ENCODE measurements at regions not wholly inside any gene's neighbourhood (a gene's known extent, or its start where the extent isn't known, plus 50 kb on each side); places are given as distances from the start of the nearest gene placed in this dataset.
"Not testable (repeated sequence)": the region's sequence is repeated elsewhere in the genome, so short reads cannot be mapped to it uniquely, and the experiment has no call there.

GRCh38 chr9:78982849-78983248, 588.9 kb upstream of the TLE4 start:
- no peak for TF ChIP-seq CTCF (conservative IDR thresholded peaks at IDR 0.05; ENCODE audit: low read depth, low read length)
- DNase-seq (ENCODE audit: low read depth) = no peak
- H3K4me3 ChIP-seq (ENCODE audit: low read depth, low read length) = no peak overlapping the region

GRCh38 chr9:78985084-78985738, 586.6 kb upstream of the TLE4 start:
- DNase-seq (ENCODE audit: low read depth) = no peak
- H3K4me3 ChIP-seq (ENCODE audit: low read depth, low read length) = no peak overlapping the region
- no peak for TF ChIP-seq CTCF (conservative IDR thresholded peaks at IDR 0.05; ENCODE audit: low read depth, low read length)

GRCh38 chr9:78986446-78986845, 585.3 kb upstream of the TLE4 start:
- DNase-seq (ENCODE audit: low read depth) = no peak
- TF ChIP-seq CTCF (conservative IDR thresholded peaks at IDR 0.05; ENCODE audit: low read depth, low read length) = no peak
- H3K4me3 ChIP-seq (ENCODE audit: low read depth, low read length) = no peak overlapping the region

GRCh38 chr9:78989031-78989658, 582.6 kb upstream of the TLE4 start:
- no peak for DNase-seq (ENCODE audit: low read depth)
- H3K4me3 ChIP-seq (ENCODE audit: low read depth, low read length) = no peak overlapping the region
- no peak for TF ChIP-seq CTCF (conservative IDR thresholded peaks at IDR 0.05; ENCODE audit: low read depth, low read length)

GRCh38 chr9:78994471-78994870, 577.3 kb upstream of the TLE4 start:
- no peak for DNase-seq (ENCODE audit: low read depth)
- H3K4me3 ChIP-seq (ENCODE audit: low read depth, low read length) = no peak overlapping the region
- TF ChIP-seq CTCF (conservative IDR thresholded peaks at IDR 0.05; ENCODE audit: low read depth, low read length) = no peak

- not testable (repeated sequence) for H3K4me3 ChIP-seq (ENCODE audit: low read depth, low read length); DNase-seq (ENCODE audit: low read depth)
Observed at GRCh38 chr9:78994974-78995373, 576.8 kb upstream of the TLE4 start.

GRCh38 chr9:78997296-78997695, 574.5 kb upstream of the TLE4 start:
- DNase-seq (ENCODE audit: low read depth) = no peak
- no peak overlapping the region for H3K4me3 ChIP-seq (ENCODE audit: low read depth, low read length)
- no peak for TF ChIP-seq CTCF (conservative IDR thresholded peaks at IDR 0.05; ENCODE audit: low read depth, low read length)
